K562 (cell line): ENCODE measurements at regions not wholly inside any gene's neighbourhood (a gene's known extent, or its start where the extent isn't known, plus 50 kb on each side); places are given as distances from the start of the nearest gene placed in this dataset.

Experiments used
- NR2C1 ChIP-seq, 2 experiments: fragments of 450-650 bp; IDR thresholded peaks; 2 replicates each; pipeline ENCODE4 v1.6.1; 2017; ENCODE audit warnings: mild to moderate bottlenecking in 2 of 2, antibody characterized with exemption in 1 of 2, inconsistent platforms in 1 of 2, missing compliant biosample characterization in 1 of 2, missing genetic modification characterization in 1 of 2
- PYGO2 ChIP-seq: fragments of 450-650 bp; IDR thresholded peaks from 2 replicates; pipeline ENCODE4 v1.6.1; 2016; ENCODE audit warnings: mild to moderate bottlenecking, missing genetic modification characterization, moderate library complexity, missing compliant biosample characterization
- REST ChIP-seq, 2 experiments: fragments of 450-650 bp; formaldehyde crosslinking in 1 of 2; IDR thresholded peaks; 2 replicates each; pipeline versions ENCODE4 v1.4.0 to v1.6.1; 2014 to 2020; ENCODE audit warnings: mild to moderate bottlenecking in 2 of 2, borderline replicate concordance in 1 of 2, low read depth in 1 of 2
- SP1 ChIP-seq: sonication (generic); formaldehyde crosslinking; IDR thresholded peaks from 2 replicates; pipeline ENCODE4 v1.8.1; 2022; ENCODE audit warnings: mild to moderate bottlenecking, missing genetic modification reagents
- USF2 ChIP-seq: sonication (generic); formaldehyde crosslinking; IDR thresholded peaks from 2 replicates; pipeline ENCODE4 v1.5.0; 2020; ENCODE audit warnings: missing genetic modification reagents
- ZNF282 ChIP-seq: sonication (generic); formaldehyde crosslinking; IDR thresholded peaks from 2 replicates; pipeline ENCODE4 v1.8.1; 2023; ENCODE audit warnings: missing genetic modification reagents

- TF ChIP-seq REST (IDR thresholded peaks at IDR 0.05; ENCODE audit: borderline replicate concordance), result peak; percentile 48
- TF ChIP-seq REST (CRISPR knock-in tag; IDR thresholded peaks at IDR 0.05; ENCODE audit: low read depth), result no peak
- TF ChIP-seq ZNF282, result no peak
- TF ChIP-seq NR2C1 (IDR thresholded peaks at IDR 0.05), result no peak
- no peak for TF ChIP-seq NR2C1 (tag; IDR thresholded peaks at IDR 0.05)
- no peak for TF ChIP-seq USF2 (CRISPR knock-in tag)
- TF ChIP-seq PYGO2 (tag), result no peak
- no peak for TF ChIP-seq SP1 (CRISPR knock-in tag)
These were observed 462.0 kb downstream of the PDCD6IP start (continued) for GRCh38 chr3:34260271-34261000.
